HEK293T (cell line): ENCODE measurements at regions not wholly inside any gene's neighbourhood (a gene's known extent, or its start where the extent isn't known, plus 50 kb on each side); places are given as distances from the start of the nearest gene placed in this dataset.

Source experiments
- ARNT ChIP-seq: fragments of 450-650 bp; IDR thresholded peaks from 2 replicates; pipeline ENCODE4 v1.6.1; 2017; ENCODE audit warnings: mild to moderate bottlenecking
- BHLHE40 ChIP-seq: fragments of 450-650 bp; IDR thresholded peaks from 2 replicates; pipeline ENCODE4 v1.6.1; 2016; ENCODE audit warnings: mild to moderate bottlenecking, moderate library complexity, borderline replicate concordance
- CTBP1 ChIP-seq: fragments of 450-650 bp; IDR thresholded peaks from 2 replicates; pipeline ENCODE4 v1.6.1; 2016; ENCODE audit warnings: borderline replicate concordance
- FOXA1 ChIP-seq: fragments of 450-650 bp; IDR thresholded peaks from 2 replicates; pipeline ENCODE4 v1.6.1; 2016; ENCODE audit warnings: mild to moderate bottlenecking
- FOXK2 ChIP-seq: fragments of 450-650 bp; IDR thresholded peaks from 2 replicates; pipeline ENCODE4 v1.6.1; 2016; ENCODE audit warnings: mild to moderate bottlenecking
- FOXM1 ChIP-seq: fragments of 450-650 bp; IDR thresholded peaks from 2 replicates; pipeline ENCODE4 v1.6.1; 2017; ENCODE audit warnings: mild to moderate bottlenecking, borderline replicate concordance
- L3MBTL2 ChIP-seq: fragments of 450-650 bp; conservative IDR thresholded peaks from 2 replicates; pipeline ENCODE4 v1.6.1; 2016; ENCODE audit warnings: mild to moderate bottlenecking
- LEF1 ChIP-seq: fragments of 450-650 bp; IDR thresholded peaks from 2 replicates; pipeline ENCODE4 v1.6.1; 2017; ENCODE audit warnings: mild to moderate bottlenecking, borderline replicate concordance
- NFRKB ChIP-seq: fragments of 450-650 bp; IDR thresholded peaks from 2 replicates; pipeline ENCODE4 v1.6.1; 2016; ENCODE audit warnings: mild to moderate bottlenecking, moderate library complexity
- SP1 ChIP-seq: fragments of 450-650 bp; IDR thresholded peaks from 2 replicates; pipeline ENCODE4 v1.6.1; 2017
- SUZ12 ChIP-seq: fragments of 450-650 bp; IDR thresholded peaks from 2 replicates; pipeline ENCODE4 v1.6.1; 2016; ENCODE audit warnings: mild to moderate bottlenecking
- TARDBP ChIP-seq: fragments of 450-650 bp; IDR thresholded peaks from 2 replicates; pipeline ENCODE4 v1.6.1; 2016
- ZNF384 ChIP-seq: fragments of 450-650 bp; IDR thresholded peaks from 2 replicates; pipeline ENCODE4 v1.6.1; 2016

DNA sequence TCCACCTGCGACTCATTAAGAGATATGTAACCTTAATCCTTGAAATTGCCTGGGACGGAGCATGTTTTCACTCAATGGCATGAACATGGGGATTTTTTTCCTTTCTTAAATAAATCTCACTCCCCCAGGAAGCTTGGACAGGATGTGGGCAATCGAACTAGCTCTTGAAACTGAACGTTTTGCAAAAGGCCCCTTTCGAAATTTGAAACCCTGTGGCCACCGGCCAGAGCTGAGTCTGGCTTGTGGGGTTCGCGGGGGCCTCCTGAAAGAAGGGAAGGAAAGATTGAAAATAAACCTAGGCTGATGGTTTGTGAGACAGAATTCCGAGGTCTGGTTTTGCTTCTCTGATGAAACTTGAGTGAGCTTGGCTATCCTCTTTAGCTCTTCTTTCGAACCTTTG is 101.4 kb upstream of the RTL1 start:
- TF ChIP-seq ZNF384: no peak
- TF ChIP-seq SUZ12: no peak
- no peak for TF ChIP-seq FOXK2
- no peak for TF ChIP-seq TARDBP
- no peak for TF ChIP-seq LEF1
- TF ChIP-seq SP1: no peak
- no peak for TF ChIP-seq NFRKB
- TF ChIP-seq CTBP1: no peak
- no peak for TF ChIP-seq FOXM1
- no peak for TF ChIP-seq L3MBTL2
- TF ChIP-seq BHLHE40: no peak
- TF ChIP-seq ARNT: no peak
- no peak for TF ChIP-seq FOXA1
